ENCODE measurements at regions not wholly inside any gene's neighbourhood (a gene's known extent, or its start where the extent isn't known, plus 50 kb on each side); places are given as distances from the start of the nearest gene placed in this dataset.

GRCh38 chr17:13425390-13425789 is 176.3 kb downstream of the HS3ST3A1 start:
- DNase-seq (ENCODE audit: low read depth): no peak
- TF ChIP-seq, protein P1, sequence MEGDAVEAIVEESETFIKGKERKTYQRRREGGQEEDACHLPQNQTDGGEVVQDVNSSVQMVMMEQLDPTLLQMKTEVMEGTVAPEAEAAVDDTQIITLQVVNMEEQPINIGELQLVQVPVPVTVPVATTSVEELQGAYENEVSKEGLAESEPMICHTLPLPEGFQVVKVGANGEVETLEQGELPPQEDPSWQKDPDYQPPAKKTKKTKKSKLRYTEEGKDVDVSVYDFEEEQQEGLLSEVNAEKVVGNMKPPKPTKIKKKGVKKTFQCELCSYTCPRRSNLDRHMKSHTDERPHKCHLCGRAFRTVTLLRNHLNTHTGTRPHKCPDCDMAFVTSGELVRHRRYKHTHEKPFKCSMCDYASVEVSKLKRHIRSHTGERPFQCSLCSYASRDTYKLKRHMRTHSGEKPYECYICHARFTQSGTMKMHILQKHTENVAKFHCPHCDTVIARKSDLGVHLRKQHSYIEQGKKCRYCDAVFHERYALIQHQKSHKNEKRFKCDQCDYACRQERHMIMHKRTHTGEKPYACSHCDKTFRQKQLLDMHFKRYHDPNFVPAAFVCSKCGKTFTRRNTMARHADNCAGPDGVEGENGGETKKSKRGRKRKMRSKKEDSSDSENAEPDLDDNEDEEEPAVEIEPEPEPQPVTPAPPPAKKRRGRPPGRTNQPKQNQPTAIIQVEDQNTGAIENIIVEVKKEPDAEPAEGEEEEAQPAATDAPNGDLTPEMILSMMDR (conservative IDR thresholded peaks at IDR 0.05; ENCODE audit: low read depth, low read length): no peak
- H3K4me3 ChIP-seq (ENCODE audit: low read depth, low read length): no peak overlapping the region

GRCh38 chr17:13421581-13422130 is 180.1 kb downstream of the HS3ST3A1 start:
- TF ChIP-seq, protein P1 (conservative IDR thresholded peaks at IDR 0.05; ENCODE audit: low read depth, low read length): no peak
- H3K4me3 ChIP-seq (ENCODE audit: low read depth, low read length): no peak overlapping the region
- DNase-seq (ENCODE audit: low read depth): no peak

DNA sequence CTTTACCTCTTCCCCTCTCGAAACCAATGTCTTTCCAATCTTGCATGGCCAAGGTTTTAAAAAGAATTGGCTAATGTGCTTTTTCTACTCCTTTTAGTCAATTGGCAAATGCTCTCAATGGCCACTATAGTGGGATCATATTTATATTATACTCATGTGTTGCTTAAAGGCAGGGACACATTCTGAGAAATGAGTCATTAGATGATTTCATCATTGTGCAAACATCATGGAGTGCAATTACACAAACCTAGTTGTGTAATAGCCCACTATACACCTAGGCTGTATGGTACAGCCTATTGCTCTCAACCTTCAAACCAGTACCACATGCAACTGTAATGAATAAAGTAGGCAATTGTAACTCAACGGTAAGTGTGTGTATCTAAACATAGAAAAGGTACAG is 180.9 kb downstream of the HS3ST3A1 start:
- no peak for DNase-seq (ENCODE audit: low read depth)
- TF ChIP-seq, protein P1 (conservative IDR thresholded peaks at IDR 0.05; ENCODE audit: low read depth, low read length): no peak
- H3K4me3 ChIP-seq (ENCODE audit: low read depth, low read length): no peak overlapping the region

DNA sequence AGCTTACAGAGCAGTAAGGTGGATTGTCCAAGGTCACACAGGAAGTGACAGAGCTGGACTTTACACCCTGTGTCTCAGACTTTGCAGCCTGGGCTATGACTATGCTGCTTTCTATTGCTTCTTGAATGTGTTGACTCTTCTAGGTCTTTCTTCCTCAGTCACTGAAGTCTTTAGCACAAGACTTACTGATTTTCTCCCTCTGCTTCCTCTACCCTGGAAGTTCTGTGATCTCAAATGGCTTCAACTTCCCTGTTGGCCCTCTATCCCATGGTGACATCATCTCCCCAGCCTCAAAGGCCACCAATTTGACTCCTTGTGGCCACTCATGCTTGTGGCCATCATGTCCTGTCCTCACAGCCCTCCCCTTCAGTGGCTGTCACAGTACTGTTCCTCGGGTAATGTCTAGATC is 181.3 kb downstream of the HS3ST3A1 start:
- no peak overlapping the region for H3K4me3 ChIP-seq (ENCODE audit: low read depth, low read length)
- DNase-seq (ENCODE audit: low read depth): no peak
- TF ChIP-seq, protein P1 (conservative IDR thresholded peaks at IDR 0.05; ENCODE audit: low read depth, low read length): no peak

GRCh38 chr17:13419676-13420075 is 182.1 kb downstream of the HS3ST3A1 start:
- no peak for DNase-seq (ENCODE audit: low read depth)
- TF ChIP-seq, protein P1 (conservative IDR thresholded peaks at IDR 0.05; ENCODE audit: low read depth, low read length): no peak
- no peak overlapping the region for H3K4me3 ChIP-seq (ENCODE audit: low read depth, low read length)

GRCh38 chr17:13418891-13419290 is 182.8 kb downstream of the HS3ST3A1 start:
- no peak for DNase-seq (ENCODE audit: low read depth)
- TF ChIP-seq, protein P1 (conservative IDR thresholded peaks at IDR 0.05; ENCODE audit: low read depth, low read length): no peak
- H3K4me3 ChIP-seq (ENCODE audit: low read depth, low read length): no peak overlapping the region

DNA sequence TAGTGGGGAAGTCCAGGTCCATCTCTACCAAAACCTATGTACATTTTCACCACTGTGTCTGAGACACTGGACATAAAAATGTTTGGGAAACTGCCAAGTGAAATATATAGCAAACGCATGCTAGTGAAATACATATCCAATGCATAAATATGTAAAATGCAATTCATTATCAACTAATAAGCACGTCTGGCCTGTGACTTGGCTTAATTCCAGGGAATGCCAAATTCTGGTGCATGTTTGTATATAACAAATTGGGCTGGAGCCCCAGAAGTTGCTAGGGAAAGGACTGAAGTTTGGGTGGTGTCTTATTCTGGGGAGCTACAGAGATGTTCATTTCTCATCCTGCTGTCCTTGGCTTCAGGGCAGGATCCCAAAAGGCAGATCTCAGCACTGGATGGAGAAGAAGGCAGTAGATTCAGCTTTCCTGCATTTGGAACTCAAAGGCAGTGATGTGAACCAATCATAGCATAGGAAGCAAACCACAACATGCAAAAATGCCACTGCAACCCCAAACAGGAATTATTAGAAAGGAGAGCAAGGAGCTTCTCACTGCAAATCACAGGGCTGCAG is 184.3 kb downstream of the HS3ST3A1 start:
- TF ChIP-seq, protein P1 (conservative IDR thresholded peaks at IDR 0.05; ENCODE audit: low read depth, low read length): no peak
- DNase-seq (ENCODE audit: low read depth): no peak
- H3K4me3 ChIP-seq (ENCODE audit: low read depth, low read length): no peak overlapping the region
